ENCODE measurements at regions not wholly inside any gene's neighbourhood (a gene's known extent, or its start where the extent isn't known, plus 50 kb on each side); places are given as distances from the start of the nearest gene placed in this dataset.
A peak's percentile ranks its signal among the peaks of the same experiment; 100 is the strongest.

DNA sequence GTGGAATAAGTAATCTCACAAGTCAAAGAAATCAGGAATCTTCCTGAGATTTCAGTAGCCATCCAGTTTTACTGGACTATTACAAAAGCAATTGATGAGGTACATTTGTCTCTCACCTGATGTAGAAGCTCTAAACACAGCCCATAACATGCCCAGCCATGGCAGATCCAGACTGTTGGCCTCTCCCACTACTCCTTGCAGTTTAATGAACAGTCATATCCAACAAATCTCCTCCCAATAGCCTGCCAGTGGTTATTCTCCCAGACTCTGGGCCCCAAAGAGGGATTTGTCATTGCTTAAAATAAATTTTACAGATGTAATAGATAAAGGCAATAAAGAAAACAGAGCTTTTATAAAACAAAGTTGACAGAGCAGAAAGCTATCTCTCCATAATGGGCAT lies 80.8 kb downstream of the ZNF608 start:
- intact Hi-C loops (cut with DNase I): loop anchor here in 1 of 2 donors (10.0 kb wide), 1 partner anchor 79 kb away; the partner anchor contains the start of gene ZNF608

DNA sequence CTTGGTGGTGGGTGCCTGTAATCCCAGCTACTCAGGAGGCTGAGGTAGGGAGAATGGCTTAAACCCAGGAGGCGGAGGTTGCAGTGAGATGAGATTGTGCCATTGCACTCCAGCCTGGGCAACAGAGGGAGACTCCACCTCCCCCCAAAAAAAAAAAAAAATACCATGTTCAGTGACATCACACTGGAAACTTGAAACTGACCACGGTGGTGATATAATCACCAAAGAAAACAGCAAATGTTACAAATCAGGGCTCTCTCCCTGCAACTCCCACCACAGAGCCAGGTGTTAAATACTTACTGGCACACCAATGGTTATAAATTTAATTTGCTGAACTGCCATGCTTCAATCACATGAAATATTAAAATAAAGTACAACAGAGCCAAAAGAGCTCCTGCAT lies 81.4 kb downstream of the ZNF608 start:
- no peak for DNase-seq (ENCODE audit: low spot score)
- intact Hi-C loops (cut with DNase I): loop anchor here in 1 of 2 donors (10.0 kb wide), 1 partner anchor 80 kb away; the partner anchor contains the start of gene ZNF608

More for the DNA sequence above, 80.8 kb downstream of the ZNF608 start:
- DNase-seq (ENCODE audit: low spot score): no peak

DNA sequence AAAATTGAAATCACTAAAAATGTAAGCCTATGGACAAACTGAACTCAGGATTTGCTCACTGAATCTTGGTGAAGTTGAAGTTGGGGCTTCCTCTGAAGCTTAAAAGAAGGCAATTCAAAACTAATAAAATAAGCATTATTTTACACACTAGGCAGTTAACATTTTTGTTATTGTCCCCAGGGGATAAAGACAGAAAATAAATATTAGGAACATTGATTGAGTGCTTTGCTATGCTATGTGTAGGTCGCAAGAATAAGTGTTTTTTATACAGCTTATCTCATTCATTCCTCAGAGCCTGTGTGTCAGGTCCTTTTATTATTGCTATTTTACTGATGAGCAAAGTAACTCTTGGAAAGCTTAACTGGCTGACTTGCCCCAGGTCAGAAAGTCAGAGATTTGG lies 82.2 kb downstream of the ZNF608 start:
- intact Hi-C loops (cut with DNase I): loop anchor here in 1 of 2 donors (10.0 kb wide), 1 partner anchor 81 kb away; the partner anchor contains the start of gene ZNF608
- no peak for DNase-seq (ENCODE audit: low spot score)

DNA sequence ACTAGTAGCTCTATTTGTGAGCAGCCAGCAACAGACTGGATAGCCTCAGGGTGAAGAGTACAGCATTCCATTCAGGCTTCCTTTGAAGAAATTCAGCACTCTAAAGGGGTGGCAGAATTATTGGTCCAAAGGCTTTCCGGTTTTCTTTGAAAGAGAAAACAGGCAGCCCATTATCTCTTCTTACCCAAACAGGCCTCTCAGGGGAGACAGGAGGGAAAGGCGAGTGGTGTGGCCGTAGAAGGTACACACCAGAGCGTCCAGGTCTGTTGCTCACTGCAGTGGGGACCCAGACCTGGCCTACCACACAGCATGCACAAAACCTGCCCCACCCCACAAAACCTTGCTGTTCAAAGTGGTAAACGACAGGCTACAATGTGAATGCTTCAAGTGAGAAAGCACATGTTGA lies 83.3 kb downstream of the ZNF608 start:
- no peak for DNase-seq (ENCODE audit: low spot score)
- intact Hi-C loops (cut with DNase I): loop anchor here in 1 of 2 donors (10.0 kb wide), 1 partner anchor 82 kb away; the partner anchor contains the start of gene ZNF608

DNA sequence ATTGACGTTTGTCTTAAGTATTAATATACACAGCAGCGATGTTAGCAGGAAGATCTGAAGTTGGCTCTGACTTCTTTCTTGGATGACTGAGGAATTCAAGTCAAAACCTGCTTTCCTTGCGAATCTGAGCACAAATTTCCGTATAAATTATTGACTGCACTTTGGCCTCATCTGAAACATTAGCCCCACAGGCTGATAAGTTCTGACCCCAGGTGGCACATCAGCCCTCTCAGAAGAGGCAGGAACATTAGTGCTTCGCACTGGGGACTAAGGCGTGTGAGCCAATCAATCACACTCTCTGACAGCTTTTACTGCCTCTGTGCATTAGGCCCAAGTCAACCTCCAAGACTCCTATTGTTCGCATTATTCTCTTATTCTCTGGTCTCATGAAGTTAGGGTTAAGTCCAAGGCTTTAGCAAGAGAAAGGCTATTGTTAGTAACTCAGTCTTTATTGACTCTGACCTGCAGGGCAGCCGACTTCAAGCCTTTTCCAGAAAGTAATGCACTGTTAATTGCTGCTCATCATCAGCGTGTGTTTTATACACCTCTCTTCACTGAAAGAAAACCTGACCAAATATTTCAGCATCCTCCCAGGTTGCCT lies 84.2 kb downstream of the ZNF608 start:
- intact Hi-C loops (cut with DNase I): loop anchor here in 1 of 2 donors (10.0 kb wide), 1 partner anchor 83 kb away; the partner anchor contains the start of gene ZNF608
- DNase-seq (ENCODE audit: low spot score): no peak

DNA sequence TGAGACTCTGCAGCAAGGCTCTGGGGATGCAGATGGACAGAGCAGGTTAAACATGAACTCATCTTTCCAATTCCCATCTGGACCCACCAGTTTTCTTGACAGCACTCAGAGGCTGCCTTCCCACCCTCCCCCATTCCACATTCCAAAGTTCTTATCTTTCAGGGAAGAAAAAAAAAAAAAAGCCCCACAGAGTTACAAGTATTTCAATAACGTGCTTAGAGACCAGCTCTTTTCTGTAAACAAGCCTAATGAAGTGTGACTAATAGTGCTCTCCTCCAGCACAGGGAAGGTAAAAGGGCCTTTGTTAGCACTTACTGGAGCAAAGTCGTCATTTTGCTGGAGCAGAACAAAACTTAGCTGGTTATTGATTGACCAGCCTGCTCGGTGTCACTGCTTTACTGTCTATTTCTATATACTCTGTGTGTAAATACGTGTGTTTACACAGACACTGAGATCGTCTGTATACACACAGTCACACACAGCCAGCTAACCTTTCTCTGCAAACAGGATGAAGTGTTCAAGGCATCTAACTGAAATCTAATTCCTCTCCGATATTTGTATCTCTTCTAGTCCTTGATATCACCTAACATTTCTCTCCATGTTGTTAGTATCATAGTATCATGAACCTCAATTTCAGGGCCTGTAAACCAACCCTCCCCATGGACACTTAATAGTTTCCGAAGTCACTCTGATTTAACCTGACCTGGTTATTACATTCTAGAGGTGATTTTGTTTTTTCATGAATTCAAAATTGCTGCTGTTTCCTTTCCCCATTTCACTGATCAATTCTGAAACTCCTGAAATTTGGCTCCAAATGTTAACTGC lies 84.9 kb downstream of the ZNF608 start:
- intact Hi-C loops (cut with DNase I): loop anchor here in 1 of 2 donors (10.0 kb wide), 1 partner anchor 83 kb away; the partner anchor contains the start of gene ZNF608

DNA sequence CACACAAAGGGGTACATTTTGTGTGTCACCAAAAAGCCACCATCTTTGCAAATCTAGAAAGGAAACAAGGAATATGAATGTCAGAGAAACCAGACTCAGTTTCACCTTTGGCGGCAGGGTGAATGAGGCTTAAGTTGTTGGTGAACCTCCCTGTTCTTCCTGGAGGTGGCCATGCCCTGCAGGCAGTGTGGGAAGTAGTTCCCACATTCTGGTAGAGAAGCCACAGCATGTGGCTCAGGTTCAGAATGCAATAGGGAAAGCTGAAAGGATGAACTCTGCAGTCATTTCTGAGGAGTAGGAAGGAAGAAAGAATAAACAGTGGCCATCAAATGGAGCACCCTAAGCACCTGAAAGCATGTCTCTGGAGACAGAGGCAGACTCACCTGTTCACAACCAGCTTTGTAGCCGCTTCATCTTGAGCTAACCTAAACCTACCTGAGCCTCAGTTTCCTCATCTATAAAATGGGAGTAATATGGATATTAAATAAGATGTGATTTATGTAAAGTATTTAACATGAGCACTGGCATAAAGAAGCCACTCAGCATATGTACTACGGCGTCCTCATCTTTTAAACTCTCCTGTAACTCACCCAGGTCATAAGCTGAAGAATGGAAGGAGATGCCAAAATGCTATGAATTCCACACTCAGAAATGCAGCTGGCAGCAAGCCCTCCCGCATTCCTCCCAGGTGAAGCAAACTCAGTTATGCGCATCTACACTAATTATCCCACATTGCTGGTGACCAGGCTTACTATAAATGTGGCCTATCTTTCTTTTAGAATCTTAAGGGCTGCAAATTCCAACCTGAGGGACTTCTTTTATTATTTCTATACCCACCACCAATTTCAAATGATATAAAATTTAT lies 86.0 kb downstream of the ZNF608 start:
- no peak for DNase-seq (ENCODE audit: low spot score)
- intact Hi-C loops (cut with DNase I): loop anchor here in 1 of 2 donors (10.0 kb wide), 1 partner anchor 84 kb away; the partner anchor contains the start of gene ZNF608

More for the DNA sequence above, 84.9 kb downstream of the ZNF608 start:
- DNase-seq (ENCODE audit: low spot score): no peak

DNA sequence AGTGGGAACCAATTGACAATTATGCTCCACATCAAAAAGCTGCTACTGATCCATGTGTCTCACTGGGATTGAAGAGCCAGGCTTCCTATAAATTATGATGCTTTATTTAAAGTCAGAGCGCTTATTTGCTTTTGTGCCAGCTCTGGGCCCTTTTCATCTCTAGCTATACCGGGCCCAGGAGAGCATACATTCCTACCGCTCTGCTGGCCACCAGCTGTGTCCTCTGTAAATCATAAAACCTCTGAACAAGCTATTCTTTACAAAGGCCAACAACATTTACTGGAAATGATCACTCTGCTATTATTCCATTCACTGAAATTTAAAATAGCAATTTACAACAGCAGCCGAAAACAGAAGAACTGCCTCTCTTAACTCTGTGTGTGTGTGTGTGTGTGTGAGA lies 86.6 kb downstream of the ZNF608 start:
- no peak for DNase-seq (ENCODE audit: low spot score)
- intact Hi-C loops (cut with DNase I): loop anchor here in 1 of 2 donors (10.0 kb wide), 1 partner anchor 85 kb away; the partner anchor contains the start of gene ZNF608

DNA sequence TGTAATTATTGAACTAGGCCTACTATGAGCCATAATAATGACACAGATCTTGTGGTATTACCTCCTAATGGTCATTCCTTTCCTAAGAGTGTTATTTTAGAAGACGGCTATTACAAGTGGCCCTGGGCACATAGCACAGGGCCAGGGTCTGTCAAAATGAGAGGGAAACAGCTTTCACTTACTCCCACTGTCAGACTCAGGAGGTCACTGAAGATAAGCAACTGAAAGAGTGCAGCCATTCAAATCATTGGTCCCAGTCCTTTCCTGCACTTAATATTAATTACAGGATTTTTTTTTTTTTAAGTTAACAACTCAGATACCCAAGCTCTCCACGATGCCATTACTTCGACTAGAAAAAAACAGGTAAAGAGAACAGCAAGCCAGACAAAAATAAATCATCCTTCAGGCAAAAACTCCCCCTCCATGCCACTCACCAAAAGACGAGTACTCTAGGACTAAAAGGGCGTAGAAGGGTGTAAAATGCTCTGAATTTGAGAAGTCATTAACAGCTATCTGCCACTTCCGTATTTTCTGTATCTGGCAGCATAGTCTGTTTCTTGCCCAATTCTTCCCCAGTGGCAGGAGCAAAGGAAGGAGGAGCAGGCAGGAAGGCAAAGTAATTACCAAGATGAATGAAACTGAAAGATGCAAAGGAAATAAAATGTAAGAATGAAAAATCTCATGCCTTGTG lies 87.4 kb downstream of the ZNF608 start:
- intact Hi-C loops (cut with DNase I): no loop called here
- DNase-seq (ENCODE audit: low spot score): no peak

DNA sequence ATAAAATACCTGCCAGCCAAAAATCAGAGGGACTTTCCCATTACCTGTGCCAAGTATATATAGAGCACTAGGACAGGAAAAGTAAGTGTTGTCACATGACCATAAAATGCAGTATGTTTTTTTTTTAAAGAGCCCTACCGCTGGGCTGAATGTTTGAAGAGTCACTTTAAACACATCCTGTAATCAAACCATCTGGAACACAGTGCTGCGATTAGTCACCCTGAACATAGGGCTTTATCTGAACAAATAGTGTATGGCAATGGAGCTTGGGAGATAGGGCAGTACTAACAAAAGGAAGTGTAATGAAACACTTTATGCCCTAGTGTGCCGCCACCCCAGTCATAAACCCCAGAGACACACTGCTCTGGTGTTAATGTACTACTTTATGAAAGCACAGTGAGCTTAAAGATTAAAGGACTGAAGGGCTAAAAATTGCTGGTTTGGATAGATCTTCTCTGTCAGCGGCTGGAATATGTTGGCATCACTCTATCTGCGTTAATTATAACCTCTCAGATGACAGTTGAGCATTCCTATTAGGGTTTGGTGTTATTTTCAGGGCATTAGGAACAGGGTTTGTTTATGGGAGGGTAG lies 90.4 kb downstream of the ZNF608 start:
- no peak for DNase-seq (ENCODE audit: low spot score)
- intact Hi-C loops (cut with DNase I): loop anchor here in 1 of 2 donors (2.0 kb wide), 1 partner anchor 91 kb away; the partner anchor contains the start of gene ZNF608

DNA sequence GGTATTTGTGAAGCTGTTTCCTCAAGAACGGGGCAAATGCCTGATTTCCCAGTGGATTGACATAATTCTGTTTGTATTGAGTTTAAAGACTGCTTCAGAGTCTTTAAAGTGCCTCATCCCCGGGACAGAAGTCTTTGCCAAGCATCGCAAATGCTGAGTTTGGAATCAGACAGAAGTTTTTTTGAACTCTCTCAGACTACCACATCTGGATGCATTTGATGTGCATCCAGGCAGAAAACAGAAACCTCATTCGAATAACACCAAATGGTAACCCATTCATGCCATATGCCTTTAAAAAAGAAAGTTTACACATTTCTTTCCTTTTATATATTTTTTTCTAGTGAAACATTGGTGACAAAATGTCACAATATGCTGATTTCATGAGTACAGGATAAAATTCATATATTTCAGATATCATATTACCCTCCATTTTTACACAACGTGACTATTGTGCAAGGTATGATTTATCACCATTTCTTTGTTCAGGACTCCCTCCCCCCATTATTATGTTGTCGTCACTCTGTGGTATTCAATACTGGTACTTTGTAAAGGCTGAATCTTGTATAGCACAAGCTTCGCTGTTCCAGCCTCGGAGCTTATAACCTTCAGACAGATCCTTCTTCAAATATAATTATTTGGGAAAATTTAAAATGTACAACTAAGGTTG lies 91.1 kb downstream of the ZNF608 start:
- intact Hi-C loops (cut with DNase I): loop anchor here in 1 of 2 donors (2.0 kb wide), 1 partner anchor 91 kb away; the partner anchor contains the start of gene ZNF608
- no peak for DNase-seq (ENCODE audit: low spot score)

DNA sequence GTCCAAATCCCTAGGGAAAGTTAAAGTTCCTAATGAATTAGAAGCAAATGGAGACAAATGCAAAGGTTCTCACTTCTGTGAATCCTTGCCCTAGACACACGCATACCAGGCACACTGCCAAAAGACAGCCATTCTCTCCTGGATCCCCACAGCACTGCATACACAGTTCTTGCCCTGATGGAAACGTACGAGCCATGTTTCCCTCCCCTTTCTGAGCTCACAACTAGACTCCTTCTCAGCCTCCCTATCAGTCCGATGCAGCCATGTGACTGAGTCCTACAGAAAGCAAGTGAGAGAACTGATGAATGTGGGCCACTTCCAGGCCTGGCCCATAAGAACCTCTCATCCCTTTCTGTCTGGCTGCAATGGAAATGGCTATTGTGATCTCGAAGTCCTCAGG lies 92.0 kb downstream of the ZNF608 start:
- intact Hi-C loops (cut with DNase I): loop anchor here (2.0 to 5.0 kb wide), 2 partner anchors 92 to 802 kb away; partner anchors contain the start of gene ZNF608 (in 1 of the 2)
- DNase-seq (ENCODE audit: low spot score): no peak

DNA sequence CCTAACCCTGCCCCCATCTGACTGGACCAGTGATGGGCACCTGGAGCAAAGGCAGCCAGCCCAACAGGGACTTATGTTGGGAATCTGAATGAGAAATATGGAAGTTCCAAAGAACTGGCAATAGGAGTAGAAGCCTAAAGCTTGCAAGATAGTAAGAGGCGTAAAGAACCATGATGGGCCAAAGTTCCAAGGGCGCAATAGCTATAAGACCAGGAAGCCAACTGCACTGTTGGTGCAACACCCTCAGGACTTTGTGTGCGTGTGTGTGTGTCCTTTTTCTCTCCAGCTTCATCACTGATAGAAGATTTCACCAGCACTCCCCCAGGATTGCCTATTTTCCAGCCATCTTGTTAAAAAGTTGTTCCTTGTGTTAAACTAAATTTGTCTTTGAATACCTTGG lies 92.8 kb downstream of the ZNF608 start:
- intact Hi-C loops (cut with DNase I): loop anchor here (2.0 to 5.0 kb wide), 2 partner anchors 93 to 801 kb away; partner anchors contain the start of gene ZNF608 (in 1 of the 2)
- no peak for DNase-seq (ENCODE audit: low spot score)

DNA sequence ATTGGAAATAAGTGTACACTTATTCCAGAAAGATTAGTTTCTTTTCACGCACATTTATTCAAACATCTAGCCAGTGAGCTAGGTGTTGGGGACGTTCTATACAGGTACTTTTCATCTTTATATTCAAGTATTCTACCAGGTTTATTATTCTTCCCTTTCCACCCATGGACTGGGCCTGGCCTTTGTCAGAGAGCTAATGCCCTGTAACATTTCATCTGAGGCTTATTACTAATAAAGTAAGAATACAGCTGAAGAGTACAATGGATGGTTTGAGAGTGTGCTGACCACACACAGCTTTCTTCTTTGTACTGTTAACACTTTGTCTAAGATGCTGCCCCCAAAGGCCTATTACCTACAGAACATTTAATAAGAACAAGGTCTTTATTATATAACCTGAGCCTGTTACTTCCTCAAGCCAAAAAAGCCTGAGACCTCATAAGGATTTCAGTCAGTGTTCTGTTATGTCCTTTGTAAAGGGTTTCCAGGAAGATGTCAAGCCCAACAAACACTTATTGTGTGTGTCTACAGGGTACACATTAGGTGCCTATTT lies 93.5 kb downstream of the ZNF608 start:
- no peak for DNase-seq (ENCODE audit: low spot score)
- intact Hi-C loops (cut with DNase I): loop anchor here in 1 of 2 donors (5.0 kb wide), 1 partner anchor 801 kb away; no protein-coding TSS in a partner anchor

DNA sequence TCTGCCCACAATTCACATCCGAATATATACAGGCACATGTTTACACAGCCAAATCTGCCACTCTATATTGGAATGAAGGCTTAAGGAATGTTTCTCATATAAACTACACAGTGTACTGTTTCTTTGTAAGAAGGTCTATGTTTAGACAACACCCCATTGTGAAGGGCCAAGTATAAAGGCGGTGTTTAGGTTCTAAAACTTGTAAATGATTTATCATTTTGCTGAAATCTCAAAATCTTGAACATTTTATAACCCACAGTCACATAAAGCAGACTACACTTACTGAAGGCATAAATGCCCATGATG lies 94.0 kb downstream of the ZNF608 start:
- DNase-seq (ENCODE audit: low spot score): no peak
- intact Hi-C loops (cut with DNase I): loop anchor here in 1 of 2 donors (5.0 kb wide), 1 partner anchor 800 kb away; no protein-coding TSS in a partner anchor

DNA sequence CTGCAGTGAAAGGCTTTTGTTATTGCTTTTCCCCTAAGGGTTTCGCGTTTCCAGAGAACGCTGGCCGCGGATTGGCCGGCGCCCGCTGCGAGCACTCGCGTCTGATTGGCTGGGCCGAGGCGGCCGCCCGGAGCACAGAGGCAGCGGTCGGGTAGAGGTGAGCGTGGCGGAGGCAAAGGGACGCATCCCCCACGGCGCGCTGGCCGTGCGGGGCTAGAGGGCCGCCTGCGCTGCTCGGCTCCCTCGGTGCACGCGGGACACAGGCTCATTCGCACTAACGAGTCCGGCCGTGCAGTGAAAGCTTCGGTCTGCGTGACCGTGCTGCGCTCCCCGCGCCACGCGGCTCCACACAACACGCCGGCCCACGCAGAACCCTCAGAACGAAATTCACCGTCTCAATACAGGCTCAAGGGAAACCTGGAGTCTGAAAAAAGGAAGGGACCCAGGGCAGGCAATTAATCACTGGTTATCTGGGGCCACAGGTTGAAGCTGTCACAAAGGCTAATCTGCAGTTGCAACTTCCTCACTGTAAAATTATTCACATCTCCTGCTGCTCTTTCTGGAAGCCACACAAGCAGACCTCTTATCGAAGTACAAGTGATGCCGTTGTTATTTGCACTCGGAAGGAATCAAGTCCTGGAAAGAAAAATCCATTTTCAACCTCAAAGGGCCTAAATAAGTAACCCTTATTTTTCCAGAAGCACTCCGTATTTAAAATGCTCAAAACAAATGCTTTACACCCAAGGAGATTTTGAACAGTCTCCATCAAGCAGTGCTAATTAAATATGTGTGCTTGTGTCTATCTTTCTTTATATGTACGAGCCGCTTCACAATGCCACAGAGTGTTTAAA lies 94.6 kb downstream of the ZNF608 start:
- intact Hi-C loops (cut with DNase I): loop anchor here in 1 of 2 donors (5.0 kb wide), 1 partner anchor 800 kb away; no protein-coding TSS in a partner anchor
- peak; percentile 88 for DNase-seq (ENCODE audit: low spot score)
